ENCODE measurements at regions not wholly inside any gene's neighbourhood (a gene's known extent, or its start where the extent isn't known, plus 50 kb on each side); places are given as distances from the start of the nearest gene placed in this dataset.

GRCh38 chr15:67957435-67958132 lies 96.5 kb upstream of the PIAS1 start:
- peaks cover 0 to 11% (median 3%) of the 10 kb centered on the region in 7 donors for H3K9me3 Mint-ChIP-seq
- H3K27me3 Mint-ChIP-seq (ENCODE audit: low read depth in 3 of 3), result no peaks in the 10 kb centered on the region
- Histone ChIP-seq H3K9me3 (replicated peaks in 1 of 2; ENCODE audit: control insufficient read depth in 1 of 2, insufficient read depth in 1 of 2, low read length in 2 of 2) (peaks cover 0 to 3% of the 10 kb centered on the region in 2 donors), H3K36me3 (replicated peaks in 1 of 2; ENCODE audit: control insufficient read depth in 1 of 2, insufficient read depth in 2 of 2, low read length in 2 of 2) (no peaks in the 10 kb centered on the region), H3K27me3 (ENCODE audit: control insufficient read depth in 2 of 2, insufficient read depth in 2 of 2, low read length in 2 of 2) (no peaks in the 10 kb centered on the region), H3K9ac (ENCODE audit: insufficient read depth, low read length, poor library complexity, severe bottlenecking) (no peak overlapping the region), H3K27ac (ENCODE audit: low read depth in 1 of 2, low read length in 2 of 2) (no peak overlapping the region), H4K20me1 (ENCODE audit: insufficient read depth, low read length) (no peaks in the 10 kb centered on the region), H3K79me2 (ENCODE audit: insufficient read depth, low read length) (no peaks in the 10 kb centered on the region), H3K4me2 (replicated peaks; ENCODE audit: extremely low read depth, low read length, poor library complexity, severe bottlenecking) (no peak overlapping the region), H3K4me3 (replicated peaks in 1 of 3; ENCODE audit: low read depth in 2 of 3, low read length in 3 of 3) (no peak overlapping the region), H3K4me1 (ENCODE audit: control insufficient read depth in 1 of 2, insufficient read depth in 2 of 2, low read length in 2 of 2) (peaks cover 11 to 21% of the 10 kb centered on the region in 2 donors), H2AFZ (ENCODE audit: insufficient read depth, low read depth, low read length, poor library complexity, severe bottlenecking) (no peak overlapping the region)
- TF ChIP-seq CTCF (IDR thresholded peaks at IDR 0.05), result no peak
- no peak overlapping the region for H3K27ac Mint-ChIP-seq
- intact Hi-C loops (cut with micrococcal nuclease), result no loop called here
- H3K36me3 Mint-ChIP-seq, result peaks cover 0 to 3% of the 10 kb centered on the region in 2 donors
- H3K4me3 Mint-ChIP-seq, result no peak overlapping the region
- WGBS (ENCODE audit: insufficient coverage), result no CpG with 5 or more reads among the region's 2 CpGs
- H3K4me1 Mint-ChIP-seq, result peaks cover 24% of the 10 kb centered on the region
- no peak for DNase-seq

DNA sequence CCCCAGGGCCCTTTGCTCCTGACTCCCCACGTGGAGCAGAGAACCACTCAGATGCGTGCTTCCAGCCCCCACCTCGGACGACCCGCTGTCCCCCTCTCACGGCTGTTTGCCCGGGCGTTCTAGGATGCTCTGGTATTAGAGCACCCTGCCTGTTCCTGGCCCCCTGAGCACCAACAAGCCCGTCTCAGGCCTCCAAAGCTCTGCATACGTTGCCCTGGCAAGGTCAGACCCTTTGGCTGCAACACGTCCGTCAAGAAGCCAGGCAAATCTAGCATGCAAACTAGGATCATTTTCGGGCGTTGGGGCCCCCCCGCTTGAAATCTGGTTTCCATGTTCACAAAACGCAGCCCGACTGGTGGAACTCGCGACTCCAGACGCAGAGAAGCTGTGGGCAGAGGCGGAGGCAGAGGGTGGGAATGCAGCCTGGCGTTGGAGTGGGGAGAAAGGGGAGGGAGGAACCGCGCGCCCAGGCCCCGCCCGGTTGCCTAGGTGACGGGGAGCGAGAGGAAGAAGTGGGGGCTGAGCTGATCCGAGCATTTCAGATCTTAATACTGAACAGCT lies 86.2 kb upstream of the PIAS1 start:
- H3K27ac Mint-ChIP-seq, result peak overlapping the region in 2 of 7 donors; percentile 12 to 84
- no peaks in the 10 kb centered on the region for H3K27me3 ChIP-seq (ENCODE audit: control insufficient read depth in 2 of 2, insufficient read depth in 2 of 2, low read length in 2 of 2)
- peak; percentile 35 to 45 (median 39) for DNase-seq
- peaks cover 17% of the 10 kb centered on the region for H3K4me1 Mint-ChIP-seq
- peaks cover 12 to 13% of the 10 kb centered on the region in 2 donors for H3K4me1 ChIP-seq (ENCODE audit: control insufficient read depth in 1 of 2, insufficient read depth in 2 of 2, low read length in 2 of 2)
- H3K36me3 ChIP-seq (replicated peaks in 1 of 2; ENCODE audit: control insufficient read depth in 1 of 2, insufficient read depth in 2 of 2, low read length in 2 of 2), result no peaks in the 10 kb centered on the region
- peaks cover 0 to 4% (median 0%) of the 10 kb centered on the region in 7 donors for H3K9me3 Mint-ChIP-seq
- H3K27me3 Mint-ChIP-seq (ENCODE audit: low read depth in 3 of 3), result peaks cover 5 to 9% (median 5%) of the 10 kb centered on the region in 3 donors
- intact Hi-C loops (cut with micrococcal nuclease), result no loop called here
- WGBS (ENCODE audit: insufficient coverage), result 30% methylated on average over 25 of the region's 30 CpGs
- peak overlapping the region; percentile 82 for H2AFZ ChIP-seq (ENCODE audit: insufficient read depth, low read depth, low read length, poor library complexity, severe bottlenecking)
- no peaks in the 10 kb centered on the region for H3K79me2 ChIP-seq (ENCODE audit: insufficient read depth, low read length)
- peak overlapping the region; percentile 16 to 75 (median 26) for H3K4me3 ChIP-seq (replicated peaks in 1 of 3; ENCODE audit: low read depth in 2 of 3, low read length in 3 of 3)
- H3K27ac ChIP-seq (ENCODE audit: low read depth in 1 of 2, low read length in 2 of 2), result no peak overlapping the region
- no peaks in the 10 kb centered on the region for H3K9me3 ChIP-seq (replicated peaks in 1 of 2; ENCODE audit: control insufficient read depth in 1 of 2, insufficient read depth in 1 of 2, low read length in 2 of 2)
- H3K4me3 Mint-ChIP-seq, result peak overlapping the region; percentile 82 to 94
- H3K4me2 ChIP-seq (replicated peaks; ENCODE audit: extremely low read depth, low read length, poor library complexity, severe bottlenecking), result peak overlapping the region; percentile 84
- TF ChIP-seq CTCF (IDR thresholded peaks at IDR 0.05), result no peak
- H3K9ac ChIP-seq (ENCODE audit: insufficient read depth, low read length, poor library complexity, severe bottlenecking), result no peak overlapping the region
- H4K20me1 ChIP-seq (ENCODE audit: insufficient read depth, low read length), result no peaks in the 10 kb centered on the region
- H3K36me3 Mint-ChIP-seq, result no peaks in the 10 kb centered on the region
